H9 (cell line): ENCODE measurements at regions not wholly inside any gene's neighbourhood (a gene's known extent, or its start where the extent isn't known, plus 50 kb on each side); places are given as distances from the start of the nearest gene placed in this dataset.

Source experiments
- DNase-seq: peaks from one replicate; pipeline ENCODE4 v3.0.0-alpha.2; 2017
- H2AFZ ChIP-seq: one replicate; pipeline ENCODE4 v1.6.1; 2013; ENCODE audit warnings: mild to moderate bottlenecking, low read length, control low read depth, moderate library complexity
- H2AK5ac ChIP-seq: 2 replicates; pipeline ENCODE4 v1.6.1; 2013; ENCODE audit warnings: low read length, control low read depth, mixed read lengths; ENCODE audit not compliant: insufficient read length
- H2BK120ac ChIP-seq: one replicate; pipeline ENCODE4 v1.6.1; 2013; ENCODE audit warnings: low read depth, mild to moderate bottlenecking, low read length, control low read depth, inconsistent platforms; ENCODE audit not compliant: poor library complexity, severe bottlenecking
- H2BK12ac ChIP-seq: 2 replicates; pipeline ENCODE4 v1.6.1; 2013; ENCODE audit warnings: low read length, control low read depth, mixed read lengths, low read depth; ENCODE audit not compliant: insufficient read length
- H2BK15ac ChIP-seq: 2 replicates; pipeline ENCODE4 v1.6.1; 2013; ENCODE audit warnings: low read depth, low read length, control low read depth
- H2BK20ac ChIP-seq: one replicate; pipeline ENCODE4 v1.6.1; 2013; ENCODE audit warnings: low read depth, mild to moderate bottlenecking, low read length, control low read depth, inconsistent platforms; ENCODE audit not compliant: poor library complexity, severe bottlenecking
- H2BK5ac ChIP-seq: 2 replicates; pipeline ENCODE4 v1.6.1; 2013; ENCODE audit warnings: low read length, control low read depth, mixed read lengths; ENCODE audit not compliant: insufficient read length
- H3K14ac ChIP-seq: 2 replicates; pipeline ENCODE4 v1.6.1; 2013; ENCODE audit warnings: low read length, control low read depth; ENCODE audit not compliant: insufficient read depth
- H3K18ac ChIP-seq: 2 replicates; pipeline ENCODE4 v1.6.1; 2013; ENCODE audit warnings: low read depth, mild to moderate bottlenecking, mixed read lengths, low read length, control low read depth; ENCODE audit not compliant: insufficient read length
- H3K23ac ChIP-seq: 2 replicates; pipeline ENCODE4 v1.6.1; 2013; ENCODE audit warnings: low read length, control low read depth, mixed read lengths, low read depth; ENCODE audit not compliant: insufficient read length
- H3K23me2 ChIP-seq: 2 replicates; pipeline ENCODE4 v1.6.1; 2013; ENCODE audit warnings: low read depth, mild to moderate bottlenecking, mixed read lengths, low read length, control low read depth; ENCODE audit not compliant: insufficient read length, poor library complexity, severe bottlenecking
- H3K27ac ChIP-seq: 2 replicates; pipeline ENCODE4 v1.5.1; 2013; ENCODE audit warnings: low read length, control low read depth, mixed read lengths, low read depth; ENCODE audit not compliant: insufficient read length
- H3K27me3 ChIP-seq: 2 replicates; pipeline ENCODE4 v1.6.1; 2013; ENCODE audit warnings: low read length, control low read depth, inconsistent platforms; ENCODE audit not compliant: insufficient read depth
- H3K4ac ChIP-seq: 2 replicates; pipeline ENCODE4 v1.6.1; 2013; ENCODE audit warnings: low read depth, mild to moderate bottlenecking, control low read depth, inconsistent platforms, low read length, moderate library complexity
- H3K4me1 ChIP-seq: 2 replicates; pipeline ENCODE4 v1.6.1; 2013; ENCODE audit warnings: low read length, control low read depth, inconsistent platforms; ENCODE audit not compliant: insufficient read depth
- H3K4me2 ChIP-seq: 2 replicates; pipeline ENCODE4 v1.6.1; 2013; ENCODE audit warnings: low read length, control low read depth, mixed read lengths; ENCODE audit not compliant: insufficient read length, insufficient read depth
- H3K56ac ChIP-seq: 2 replicates; pipeline ENCODE4 v1.6.1; 2013; ENCODE audit warnings: low read depth, mild to moderate bottlenecking, mixed read lengths, low read length, control low read depth; ENCODE audit not compliant: insufficient read length
- H3K79me1 ChIP-seq: 2 replicates; pipeline ENCODE4 v1.6.1; 2013; ENCODE audit warnings: low read depth, mild to moderate bottlenecking, moderate library complexity, low read length, control low read depth, inconsistent platforms; ENCODE audit not compliant: insufficient read depth, poor library complexity, severe bottlenecking
- H3K79me2 ChIP-seq: 2 replicates; pipeline ENCODE4 v1.6.1; 2013; ENCODE audit warnings: low read length, control low read depth, inconsistent platforms; ENCODE audit not compliant: insufficient read depth
- H3K9ac ChIP-seq: 2 replicates; pipeline ENCODE4 v1.6.1; 2013; ENCODE audit warnings: low read length, control low read depth, mixed read lengths; ENCODE audit not compliant: insufficient read length; ENCODE audit errors: extremely low read depth
- H3K9me3 ChIP-seq: one replicate; pipeline ENCODE4 v1.6.1; 2013; ENCODE audit warnings: low read depth, low read length, inconsistent platforms; ENCODE audit not compliant: control insufficient read depth
- H3T11ph ChIP-seq: one replicate; pipeline ENCODE4 v1.6.1; 2013; ENCODE audit warnings: mild to moderate bottlenecking, low read length, control low read depth, inconsistent platforms
- H4K20me1 ChIP-seq: one replicate; pipeline ENCODE4 v1.6.1; 2013; ENCODE audit not compliant: control insufficient read depth, insufficient read length, insufficient read depth
- H4K5ac ChIP-seq: 2 replicates; pipeline ENCODE4 v1.6.1; 2013; ENCODE audit warnings: low read depth, mild to moderate bottlenecking, mixed read lengths, low read length, control low read depth; ENCODE audit not compliant: insufficient read length
- H4K8ac ChIP-seq: replicated peaks from 2 replicates; pipeline ENCODE4 v1.6.1; 2013; ENCODE audit warnings: low read length, control low read depth, mixed read lengths, low read depth; ENCODE audit not compliant: insufficient read length
- H4K91ac ChIP-seq: 2 replicates; pipeline ENCODE4 v1.6.1; 2013; ENCODE audit warnings: low read depth, mild to moderate bottlenecking, moderate library complexity, mixed read lengths, low read length, control low read depth; ENCODE audit not compliant: insufficient read length
- H3K27ac Mint-ChIP-seq, 3 experiments: 2 replicates in 2 of 3; 3 replicates in 1 of 3; pipeline ENCODE4 v1.8.0; 2020 to 2021; ENCODE audit warnings: mixed read lengths in 3 of 3, mild to moderate bottlenecking in 1 of 3, moderate library complexity in 1 of 3
- H3K27me3 Mint-ChIP-seq: 2 replicates; pipeline ENCODE4 v1.8.0; 2021; ENCODE audit warnings: low read depth, mild to moderate bottlenecking, moderate library complexity, mixed read lengths
- H3K36me3 Mint-ChIP-seq, 3 experiments: 2 replicates in 2 of 3; 3 replicates in 1 of 3; pipeline ENCODE4 v1.8.0; 2020 to 2021; ENCODE audit warnings: low read depth in 3 of 3, mixed read lengths in 3 of 3; ENCODE audit not compliant: insufficient read depth in 1 of 3
- H3K4me1 Mint-ChIP-seq, 2 experiments: 2 replicates each; pipeline ENCODE4 v1.8.0; 2020; ENCODE audit warnings: mixed read lengths in 2 of 2
- H3K4me3 Mint-ChIP-seq, 2 experiments: 2 replicates in 1 of 2; 3 replicates in 1 of 2; pipeline ENCODE4 v1.8.0; 2020 to 2021; ENCODE audit warnings: mild to moderate bottlenecking in 2 of 2, mixed read lengths in 2 of 2, moderate library complexity in 1 of 2
- H3K9me3 Mint-ChIP-seq, 2 experiments: 2 replicates in 1 of 2; 3 replicates in 1 of 2; pipeline ENCODE4 v1.8.0; 2020; ENCODE audit warnings: mild to moderate bottlenecking in 2 of 2, mixed read lengths in 2 of 2, moderate library complexity in 1 of 2
- CTCF ChIP-seq: fragments of 200-600 bp; sonication (generic); conservative IDR thresholded peaks from 3 replicates; pipeline ENCODE4 v1.8.0; 2021; ENCODE audit warnings: antibody characterized with exemption, mild to moderate bottlenecking

- TF ChIP-seq CTCF: no peak
- Histone ChIP-seq H4K5ac (no peak overlapping the region), H3K56ac (no peak overlapping the region), H3K27ac (no peak overlapping the region), H2BK120ac (no peak overlapping the region), H4K91ac (no peak overlapping the region), H3K4me2 (no peak overlapping the region), H3K4ac (no peak overlapping the region), H2BK20ac (no peak overlapping the region), H2BK15ac (no peak overlapping the region), H4K20me1 (no peaks in the 10 kb centered on the region), H3K9me3 (no peaks in the 10 kb centered on the region), H2AFZ (no peak overlapping the region), H2AK5ac (no peak overlapping the region), H3K23ac (no peak overlapping the region), H3K4me1 (no peaks in the 10 kb centered on the region), H3T11ph (no peak overlapping the region), H2BK5ac (no peak overlapping the region), H3K18ac (no peak overlapping the region), H3K14ac (no peak overlapping the region), H3K23me2 (no peaks in the 10 kb centered on the region), H4K8ac (no peak overlapping the region), H3K9ac (no peak overlapping the region), H3K79me1 (no peaks in the 10 kb centered on the region), H2BK12ac (no peak overlapping the region), H3K79me2 (no peaks in the 10 kb centered on the region), H3K27me3 (no peaks in the 10 kb centered on the region)
- Mint-ChIP-seq H3K4me3 (no peak overlapping the region), H3K27ac (no peak overlapping the region), H3K4me1 (0 out of 4 replicates have a peak, but pooled peaks cover 0 to 4% of the 10 kb centered on the region in 2 experiments), H3K27me3 (no peaks in the 10 kb centered on the region), H3K9me3 (no peaks in the 10 kb centered on the region), H3K36me3 (no peaks in the 10 kb centered on the region)
- DNase-seq: no peak
Observed at GRCh38 chr7:13411151-13411550, 578.3 kb downstream of the ETV1 start.
